ENCODE measurements at regions not wholly inside any gene's neighbourhood (a gene's known extent, or its start where the extent isn't known, plus 50 kb on each side); places are given as distances from the start of the nearest gene placed in this dataset.

DNA sequence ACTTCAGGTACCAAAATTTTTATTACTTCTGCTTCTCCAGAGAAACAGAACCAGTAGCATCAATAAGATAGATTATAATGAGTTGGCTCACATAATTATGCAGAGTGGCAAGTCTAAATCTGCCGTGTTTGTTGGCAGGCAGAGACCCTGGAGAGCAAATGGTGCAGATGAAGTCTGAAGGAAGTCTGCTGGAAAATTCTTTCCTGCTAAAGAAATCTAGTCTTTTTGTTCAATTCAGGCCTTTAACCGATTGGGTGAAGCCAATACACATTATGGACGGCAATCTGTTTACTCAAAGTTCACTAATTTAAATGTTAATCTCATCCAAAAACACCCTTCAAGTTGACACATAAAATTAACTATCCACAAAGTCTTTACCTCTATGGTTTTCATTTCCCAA, 156.0 kb downstream of the TBX22 start:
- Histone ChIP-seq H3K36me3 (ENCODE audit: insufficient read depth) (no peaks in the 10 kb centered on the region), H3K27ac (no peak overlapping the region), H2AFZ (ENCODE audit: low read depth) (no peak overlapping the region), H3K4me1 (ENCODE audit: low read depth, poor library complexity, severe bottlenecking) (no peaks in the 10 kb centered on the region), H3K79me2 (ENCODE audit: insufficient read depth, low read depth) (no peaks in the 10 kb centered on the region), H3K9ac (no peak overlapping the region), H3K4me2 (no peak overlapping the region), H3K27me3 (ENCODE audit: insufficient read depth, low read depth) (no peaks in the 10 kb centered on the region), H4K20me1 (ENCODE audit: insufficient read depth) (no peaks in the 10 kb centered on the region), H3K4me3 (IDR thresholded peaks at IDR 0.05; ENCODE audit: insufficient read depth, low read depth, low read length) (no peak overlapping the region)
- TF ChIP-seq, protein P1, sequence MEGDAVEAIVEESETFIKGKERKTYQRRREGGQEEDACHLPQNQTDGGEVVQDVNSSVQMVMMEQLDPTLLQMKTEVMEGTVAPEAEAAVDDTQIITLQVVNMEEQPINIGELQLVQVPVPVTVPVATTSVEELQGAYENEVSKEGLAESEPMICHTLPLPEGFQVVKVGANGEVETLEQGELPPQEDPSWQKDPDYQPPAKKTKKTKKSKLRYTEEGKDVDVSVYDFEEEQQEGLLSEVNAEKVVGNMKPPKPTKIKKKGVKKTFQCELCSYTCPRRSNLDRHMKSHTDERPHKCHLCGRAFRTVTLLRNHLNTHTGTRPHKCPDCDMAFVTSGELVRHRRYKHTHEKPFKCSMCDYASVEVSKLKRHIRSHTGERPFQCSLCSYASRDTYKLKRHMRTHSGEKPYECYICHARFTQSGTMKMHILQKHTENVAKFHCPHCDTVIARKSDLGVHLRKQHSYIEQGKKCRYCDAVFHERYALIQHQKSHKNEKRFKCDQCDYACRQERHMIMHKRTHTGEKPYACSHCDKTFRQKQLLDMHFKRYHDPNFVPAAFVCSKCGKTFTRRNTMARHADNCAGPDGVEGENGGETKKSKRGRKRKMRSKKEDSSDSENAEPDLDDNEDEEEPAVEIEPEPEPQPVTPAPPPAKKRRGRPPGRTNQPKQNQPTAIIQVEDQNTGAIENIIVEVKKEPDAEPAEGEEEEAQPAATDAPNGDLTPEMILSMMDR (conservative IDR thresholded peaks at IDR 0.05; ENCODE audit: low read depth, low read length), result no peak

DNA sequence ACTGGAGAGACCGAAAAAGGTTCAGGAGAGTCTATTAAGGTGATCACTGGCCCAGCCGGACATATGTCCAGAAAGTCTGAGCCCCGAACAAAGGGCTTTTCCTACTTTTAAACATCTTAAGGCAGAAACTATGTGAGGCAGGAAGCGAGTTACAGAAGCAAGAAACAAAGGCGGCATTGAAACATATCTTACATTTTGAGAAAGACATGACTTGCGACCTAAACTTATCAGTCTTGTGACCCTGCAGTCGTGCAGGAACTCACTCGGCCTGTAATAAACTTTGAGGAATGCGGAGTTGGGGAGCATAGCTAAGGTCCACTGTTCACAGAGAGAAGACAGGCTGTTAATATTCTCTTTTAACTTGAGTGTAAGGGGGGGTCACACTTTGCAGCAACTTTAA, 158.7 kb downstream of the TBX22 start:
- H3K4me1 ChIP-seq (ENCODE audit: low read depth, poor library complexity, severe bottlenecking), result no peaks in the 10 kb centered on the region
- H3K79me2 ChIP-seq (ENCODE audit: insufficient read depth, low read depth), result no peaks in the 10 kb centered on the region
- TF ChIP-seq, protein P1 (conservative IDR thresholded peaks at IDR 0.05; ENCODE audit: low read depth, low read length), result no peak
- H3K4me2 ChIP-seq, result no peak overlapping the region
- H3K27ac ChIP-seq, result no peak overlapping the region
- no peak overlapping the region for H2AFZ ChIP-seq (ENCODE audit: low read depth)
- H4K20me1 ChIP-seq (ENCODE audit: insufficient read depth), result no peaks in the 10 kb centered on the region
- no peaks in the 10 kb centered on the region for H3K36me3 ChIP-seq (ENCODE audit: insufficient read depth)
- H3K27me3 ChIP-seq (ENCODE audit: insufficient read depth, low read depth), result no peaks in the 10 kb centered on the region
- no peak overlapping the region for H3K4me3 ChIP-seq (IDR thresholded peaks at IDR 0.05; ENCODE audit: insufficient read depth, low read depth, low read length)
- H3K9ac ChIP-seq, result no peak overlapping the region

GRCh38 chrX:80174925-80175574, 160.5 kb downstream of the TBX22 start:
- H3K79me2 ChIP-seq (ENCODE audit: insufficient read depth, low read depth), result no peaks in the 10 kb centered on the region
- H2AFZ ChIP-seq (ENCODE audit: low read depth), result no peak overlapping the region
- H3K27ac ChIP-seq, result no peak overlapping the region
- H4K20me1 ChIP-seq (ENCODE audit: insufficient read depth), result no peaks in the 10 kb centered on the region
- no peak overlapping the region for H3K4me2 ChIP-seq
- H3K27me3 ChIP-seq (ENCODE audit: insufficient read depth, low read depth), result no peaks in the 10 kb centered on the region
- no peak overlapping the region for H3K4me3 ChIP-seq (IDR thresholded peaks at IDR 0.05; ENCODE audit: insufficient read depth, low read depth, low read length)
- H3K4me1 ChIP-seq (ENCODE audit: low read depth, poor library complexity, severe bottlenecking), result no peaks in the 10 kb centered on the region
- TF ChIP-seq, protein P1 (conservative IDR thresholded peaks at IDR 0.05; ENCODE audit: low read depth, low read length), result no peak
- no peaks in the 10 kb centered on the region for H3K36me3 ChIP-seq (ENCODE audit: insufficient read depth)
- H3K9ac ChIP-seq, result no peak overlapping the region

- Histone ChIP-seq H4K20me1 (ENCODE audit: insufficient read depth) (no peaks in the 10 kb centered on the region), H3K9ac (no peak overlapping the region), H3K4me3 (IDR thresholded peaks at IDR 0.05; ENCODE audit: insufficient read depth, low read depth, low read length) (no peak overlapping the region), H2AFZ (ENCODE audit: low read depth) (no peak overlapping the region), H3K4me2 (no peak overlapping the region), H3K4me1 (ENCODE audit: low read depth, poor library complexity, severe bottlenecking) (no peaks in the 10 kb centered on the region), H3K27ac (no peak overlapping the region), H3K36me3 (ENCODE audit: insufficient read depth) (no peaks in the 10 kb centered on the region), H3K27me3 (ENCODE audit: insufficient read depth, low read depth) (no peaks in the 10 kb centered on the region), H3K79me2 (ENCODE audit: insufficient read depth, low read depth) (no peaks in the 10 kb centered on the region)
- TF ChIP-seq, protein P1 (conservative IDR thresholded peaks at IDR 0.05; ENCODE audit: low read depth, low read length), result peak; percentile 41
These were observed 166.5 kb downstream of the TBX22 start for GRCh38 chrX:80181079-80181478.

All from KMS-11 (cell line).